OCI-LY7 (cell line): ENCODE measurements at regions not wholly inside any gene's neighbourhood (a gene's known extent, or its start where the extent isn't known, plus 50 kb on each side); places are given as distances from the start of the nearest gene placed in this dataset.

Experiments
- BruUV-seq: library from RNA; stranded (reverse); fragments of 400-500 nt; replicated peaks from 2 replicates; lab custom pipeline; 2021; lab: Mats Ljungman, UMichigan
- CTCF ChIA-PET: fragments of 300-600 bp; sonication (Branson Sonifier 250); formaldehyde crosslinking; loops from one replicate; lab custom pipeline; 2022; ENCODE audit warnings: antibody characterized with exemption; ENCODE audit not compliant: unreplicated experiment; lab: Charles Lee
- POLR2A ChIA-PET: fragments of 300-600 bp; sonication (Branson Sonifier 250); formaldehyde crosslinking; loops from one replicate; lab custom pipeline; 2022; ENCODE audit warnings: antibody characterized with exemption; lab: Charles Lee
- DNase-seq: peaks from one replicate; pipeline ENCODE4 v3.0.0-alpha.2; 2015; ENCODE audit warnings: low spot score
- H2AFZ ChIP-seq: fragments of 200-600 bp; sonication (generic), shearing (Covaris generic); 2 replicates; pipeline ENCODE4 v1.6.1; 2014; ENCODE audit warnings: mild to moderate bottlenecking, antibody characterized with exemption, low read length, moderate library complexity
- H3K27ac ChIP-seq: fragments of 200-600 bp; sonication (generic); 2 replicates; pipeline ENCODE4 v1.5.1; 2014; ENCODE audit warnings: mixed run types, low read depth, mild to moderate bottlenecking, moderate library complexity, low read length, inconsistent platforms; ENCODE audit not compliant: poor library complexity, severe bottlenecking
- H3K36me3 ChIP-seq: fragments of 200-600 bp; sonication (generic); 2 replicates; pipeline ENCODE4 v1.6.1; 2014; ENCODE audit warnings: mild to moderate bottlenecking, antibody characterized with exemption, low read length, moderate library complexity, mixed read lengths; ENCODE audit not compliant: insufficient read depth
- H3K4me1 ChIP-seq: fragments of 200-600 bp; sonication (generic); 2 replicates; pipeline ENCODE4 v1.5.1; 2014; ENCODE audit warnings: mild to moderate bottlenecking, low read length; ENCODE audit not compliant: insufficient read depth, poor library complexity, severe bottlenecking
- H3K4me2 ChIP-seq: fragments of 200-600 bp; sonication (generic); 2 replicates; pipeline ENCODE4 v1.6.1; 2014; ENCODE audit warnings: mild to moderate bottlenecking, low read length
- H3K4me3 ChIP-seq: fragments of 200-600 bp; sonication (generic); 2 replicates; pipeline ENCODE4 v1.5.1; 2014; ENCODE audit warnings: mild to moderate bottlenecking, low read depth, low read length; ENCODE audit not compliant: poor library complexity, severe bottlenecking
- H3K79me2 ChIP-seq: fragments of 200-600 bp; sonication (generic); 2 replicates; pipeline ENCODE4 v1.6.1; 2016; ENCODE audit warnings: low read depth, mild to moderate bottlenecking, low read length, moderate library complexity, mixed read lengths; ENCODE audit not compliant: insufficient read depth
- H3K9me2 ChIP-seq: fragments of 200-600 bp; sonication (generic); 2 replicates; pipeline ENCODE4 v1.6.1; 2016; ENCODE audit warnings: mild to moderate bottlenecking, low read length, mixed read lengths; ENCODE audit not compliant: insufficient read depth
- H3K9me3 ChIP-seq: fragments of 200-600 bp; sonication (generic); 2 replicates; pipeline ENCODE4 v1.6.1; 2014; ENCODE audit warnings: mild to moderate bottlenecking, mixed run types, low read length, mixed read lengths
- H4K20me1 ChIP-seq: fragments of 200-600 bp; sonication (generic); 2 replicates; pipeline ENCODE4 v1.6.1; 2014; ENCODE audit warnings: mild to moderate bottlenecking, antibody characterized with exemption, low read length, moderate library complexity, mixed read lengths; ENCODE audit not compliant: insufficient read depth
- CTCF ChIP-seq: fragments of 200-600 bp; sonication (generic); conservative IDR thresholded peaks from 2 replicates; pipeline ENCODE4 v1.5.1; 2014; ENCODE audit warnings: mild to moderate bottlenecking, antibody characterized with exemption, low read length, moderate library complexity, mixed read lengths
- EZH2phosphoT487 ChIP-seq: fragments of 200-600 bp; sonication (generic); IDR thresholded peaks from 2 replicates; pipeline ENCODE4 v1.6.1; 2018; ENCODE audit warnings: low read depth, borderline replicate concordance, mild to moderate bottlenecking, mixed run types, antibody characterized with exemption, low read length, moderate library complexity, mixed read lengths
- intact Hi-C: fragments of 100-400 bp; cut with micrococcal nuclease; formaldehyde crosslinking; loops from one replicate; pipeline ENCODE4 v1.10.0; 2022; ENCODE audit not compliant: unreplicated experiment

DNA sequence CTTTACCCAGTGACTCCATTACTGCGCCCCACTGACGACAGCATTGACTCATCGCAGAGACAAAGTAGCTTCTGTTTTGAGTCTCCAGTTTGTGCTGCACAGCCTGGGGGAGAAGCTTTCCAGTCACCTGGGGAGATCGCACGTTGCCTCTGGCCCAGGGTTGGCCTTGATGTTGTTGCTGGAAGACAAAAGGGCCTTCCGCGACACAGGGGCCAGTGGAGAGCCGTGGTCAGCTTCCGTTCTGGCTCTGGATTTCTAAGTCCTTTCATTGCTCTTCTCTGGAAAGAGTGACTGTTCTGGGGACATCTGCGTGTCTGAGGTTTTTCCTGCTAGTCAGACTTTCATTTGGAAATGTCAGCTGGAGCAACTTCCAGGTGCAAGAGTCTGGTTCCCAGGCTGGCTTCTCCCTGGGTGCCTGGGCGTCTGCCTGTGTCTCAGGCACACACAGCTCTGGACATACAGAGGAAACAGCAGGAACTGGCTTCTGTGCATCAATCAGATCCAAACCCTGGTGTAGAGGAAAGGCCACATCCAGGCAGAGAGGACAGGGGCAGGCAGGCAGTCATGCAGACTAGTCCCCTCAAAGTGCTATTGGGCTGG, 257.0 kb downstream of the SIPA1L2 start:
- CTCF ChIA-PET, result no interaction called here
- TF ChIP-seq EZH2phosphoT487, result no peak
- TF ChIP-seq CTCF, result no peak

GRCh38 chr1:232372431-232372830, 257.5 kb downstream of the SIPA1L2 start:
- intact Hi-C loops, result no loop called here
- CTCF ChIA-PET, result no interaction called here

More for the DNA sequence above, 257.0 kb downstream of the SIPA1L2 start:
- Histone ChIP-seq H2AFZ (no peak overlapping the region), H3K4me1 (no peaks in the 10 kb centered on the region), H3K79me2 (no peaks in the 10 kb centered on the region), H3K27ac (no peak overlapping the region), H4K20me1 (no peaks in the 10 kb centered on the region), H3K4me3 (no peak overlapping the region), H3K4me2 (no peak overlapping the region), H3K9me3 (no peaks in the 10 kb centered on the region), H3K9me2 (no peaks in the 10 kb centered on the region), H3K36me3 (no peaks in the 10 kb centered on the region)
- intact Hi-C loops, result no loop called here
- DNase-seq, result no peak
- POLR2A ChIA-PET, result interaction anchor here (0.6 to 0.8 kb wide), 2 partner anchors 9 to 10 kb away, joined by 3 to 6 read pairs; no protein-coding TSS in a partner anchor
- BruUV-seq, result no TSS peak

More at GRCh38 chr1:232372431-232372830, 257.5 kb downstream of the SIPA1L2 start:
- no peak overlapping the region for H3K27ac ChIP-seq
- no peak overlapping the region for H3K4me3 ChIP-seq
- H2AFZ ChIP-seq, result no peak overlapping the region
- TF ChIP-seq CTCF (no peak), EZH2phosphoT487 (no peak)
- no peaks in the 10 kb centered on the region for H3K9me2 ChIP-seq
- H3K9me3 ChIP-seq, result no peaks in the 10 kb centered on the region
- H3K79me2 ChIP-seq, result no peaks in the 10 kb centered on the region
- POLR2A ChIA-PET, result interaction anchor here (0.8 kb wide), 1 partner anchor 9 kb away, joined by 3 read pairs; no protein-coding TSS in a partner anchor
- no peaks in the 10 kb centered on the region for H3K36me3 ChIP-seq
- no TSS peak for BruUV-seq
- H3K4me2 ChIP-seq, result no peak overlapping the region
- no peak for DNase-seq
- no peaks in the 10 kb centered on the region for H3K4me1 ChIP-seq
- no peaks in the 10 kb centered on the region for H4K20me1 ChIP-seq
